ENCODE measurements at regions not wholly inside any gene's neighbourhood (a gene's known extent, or its start where the extent isn't known, plus 50 kb on each side); places are given as distances from the start of the nearest gene placed in this dataset.

DNA sequence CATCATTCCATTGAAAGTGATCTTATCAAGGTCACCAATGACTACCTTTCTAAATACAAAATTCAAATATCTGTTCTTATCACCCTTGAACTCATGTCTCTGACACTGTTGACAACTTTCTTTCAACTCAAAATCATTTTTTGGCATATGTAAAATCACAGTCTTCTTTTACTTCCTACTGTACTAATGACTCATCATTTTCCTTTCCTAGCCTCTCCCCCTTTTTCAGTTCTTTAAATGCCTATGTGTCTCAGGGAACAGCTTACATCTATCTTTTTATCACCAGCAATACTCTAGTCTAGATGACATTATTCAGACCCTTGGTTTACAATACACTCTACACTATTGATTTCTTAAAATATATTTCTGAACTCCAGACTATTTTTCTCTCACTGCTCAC, 2220.7 kb upstream of the RAG2 start:
- no peak overlapping the region for H2AFZ ChIP-seq (ENCODE audit: low read depth, low read length)
- H3K4me1 ChIP-seq (ENCODE audit: insufficient read depth, low read length), result no peaks in the 10 kb centered on the region
- no peak for FAIRE-seq
- no peak overlapping the region for H3K27ac ChIP-seq (ENCODE audit: low read depth, low read length)
- peak; percentile 15 for DNase-seq (ENCODE audit: low read depth)
- Mint-ChIP-seq H3K4me1 (ENCODE audit: low read depth, unreplicated experiment) (peaks cover 13% of the 10 kb centered on the region), H3K27me3 (ENCODE audit: low read depth, unreplicated experiment) (no peaks in the 10 kb centered on the region), H3K9me3 (ENCODE audit: unreplicated experiment) (no peaks in the 10 kb centered on the region), H3K36me3 (ENCODE audit: low read depth, unreplicated experiment) (no peaks in the 10 kb centered on the region), H3K4me3 (ENCODE audit: unreplicated experiment) (no peak overlapping the region), H3K27ac (ENCODE audit: unreplicated experiment) (peak overlapping the region; percentile 4)
- no peak overlapping the region for H3K9ac ChIP-seq (ENCODE audit: low read length)
- no peak for TF ChIP-seq EZH2 (IDR thresholded peaks at IDR 0.05; ENCODE audit: insufficient read depth, low read length)
- TF ChIP-seq, protein P1, sequence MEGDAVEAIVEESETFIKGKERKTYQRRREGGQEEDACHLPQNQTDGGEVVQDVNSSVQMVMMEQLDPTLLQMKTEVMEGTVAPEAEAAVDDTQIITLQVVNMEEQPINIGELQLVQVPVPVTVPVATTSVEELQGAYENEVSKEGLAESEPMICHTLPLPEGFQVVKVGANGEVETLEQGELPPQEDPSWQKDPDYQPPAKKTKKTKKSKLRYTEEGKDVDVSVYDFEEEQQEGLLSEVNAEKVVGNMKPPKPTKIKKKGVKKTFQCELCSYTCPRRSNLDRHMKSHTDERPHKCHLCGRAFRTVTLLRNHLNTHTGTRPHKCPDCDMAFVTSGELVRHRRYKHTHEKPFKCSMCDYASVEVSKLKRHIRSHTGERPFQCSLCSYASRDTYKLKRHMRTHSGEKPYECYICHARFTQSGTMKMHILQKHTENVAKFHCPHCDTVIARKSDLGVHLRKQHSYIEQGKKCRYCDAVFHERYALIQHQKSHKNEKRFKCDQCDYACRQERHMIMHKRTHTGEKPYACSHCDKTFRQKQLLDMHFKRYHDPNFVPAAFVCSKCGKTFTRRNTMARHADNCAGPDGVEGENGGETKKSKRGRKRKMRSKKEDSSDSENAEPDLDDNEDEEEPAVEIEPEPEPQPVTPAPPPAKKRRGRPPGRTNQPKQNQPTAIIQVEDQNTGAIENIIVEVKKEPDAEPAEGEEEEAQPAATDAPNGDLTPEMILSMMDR (IDR thresholded peaks at IDR 0.05; ENCODE audit: insufficient read depth, low read depth, low read length), result no peak
- H3K36me3 ChIP-seq (ENCODE audit: insufficient read depth, low read length), result no peaks in the 10 kb centered on the region
- H3K27me3 ChIP-seq (ENCODE audit: insufficient read depth, low read length), result no peaks in the 10 kb centered on the region
- no peaks in the 10 kb centered on the region for H3K79me2 ChIP-seq (ENCODE audit: insufficient read depth, low read length)
- no peak overlapping the region for H3K4me2 ChIP-seq (ENCODE audit: low read length)
- no peaks in the 10 kb centered on the region for H4K20me1 ChIP-seq (ENCODE audit: insufficient read depth, low read length)
- H3K4me3 ChIP-seq (ENCODE audit: insufficient read depth, low read depth, low read length), result no peak overlapping the region
- H3K9me3 ChIP-seq (ENCODE audit: insufficient read depth, low read depth, low read length), result no peaks in the 10 kb centered on the region

DNA sequence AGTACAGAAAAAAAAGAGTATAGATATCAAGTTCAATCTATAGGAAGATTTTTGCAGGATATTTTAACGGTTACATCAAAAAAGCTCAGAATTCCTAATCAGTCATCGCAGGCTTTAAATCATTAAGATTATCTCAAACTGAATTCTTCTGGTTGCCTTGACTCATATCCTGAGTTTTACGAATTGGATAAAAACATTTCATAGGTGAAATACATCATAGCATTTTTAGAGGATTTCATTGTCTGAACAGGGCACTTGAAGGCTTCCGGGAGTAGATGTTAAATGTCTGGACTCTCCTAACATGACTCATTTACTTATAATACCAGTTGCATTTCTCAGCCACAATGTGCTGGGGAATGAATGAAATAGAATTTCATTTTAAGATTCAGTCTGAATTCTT, 2216.6 kb upstream of the RAG2 start:
- H3K27ac Mint-ChIP-seq (ENCODE audit: unreplicated experiment), result no peak overlapping the region
- no peaks in the 10 kb centered on the region for H3K36me3 ChIP-seq (ENCODE audit: insufficient read depth, low read length)
- H3K4me2 ChIP-seq (ENCODE audit: low read length), result peak overlapping the region; percentile 29
- H3K27me3 Mint-ChIP-seq (ENCODE audit: low read depth, unreplicated experiment), result no peaks in the 10 kb centered on the region
- no peaks in the 10 kb centered on the region for H4K20me1 ChIP-seq (ENCODE audit: insufficient read depth, low read length)
- H3K9me3 Mint-ChIP-seq (ENCODE audit: unreplicated experiment), result peaks cover 6% of the 10 kb centered on the region
- peaks cover 13% of the 10 kb centered on the region for H3K4me1 Mint-ChIP-seq (ENCODE audit: low read depth, unreplicated experiment)
- H2AFZ ChIP-seq (ENCODE audit: low read depth, low read length), result no peak overlapping the region
- FAIRE-seq, result no peak
- H3K9me3 ChIP-seq (ENCODE audit: insufficient read depth, low read depth, low read length), result no peaks in the 10 kb centered on the region
- peak overlapping the region; percentile 19 for H3K9ac ChIP-seq (ENCODE audit: low read length)
- H3K79me2 ChIP-seq (ENCODE audit: insufficient read depth, low read length), result no peaks in the 10 kb centered on the region
- TF ChIP-seq EZH2 (IDR thresholded peaks at IDR 0.05; ENCODE audit: insufficient read depth, low read length), result no peak
- TF ChIP-seq, protein P1 (IDR thresholded peaks at IDR 0.05; ENCODE audit: insufficient read depth, low read depth, low read length), result no peak
- no peaks in the 10 kb centered on the region for H3K36me3 Mint-ChIP-seq (ENCODE audit: low read depth, unreplicated experiment)
- H3K4me1 ChIP-seq (ENCODE audit: insufficient read depth, low read length), result no peaks in the 10 kb centered on the region
- H3K27ac ChIP-seq (ENCODE audit: low read depth, low read length), result peak overlapping the region; percentile 67
- no peaks in the 10 kb centered on the region for H3K27me3 ChIP-seq (ENCODE audit: insufficient read depth, low read length)
- no peak overlapping the region for H3K4me3 Mint-ChIP-seq (ENCODE audit: unreplicated experiment)
- DNase-seq (ENCODE audit: low read depth), result peak; percentile 89
- no peak overlapping the region for H3K4me3 ChIP-seq (ENCODE audit: insufficient read depth, low read depth, low read length)

DNA sequence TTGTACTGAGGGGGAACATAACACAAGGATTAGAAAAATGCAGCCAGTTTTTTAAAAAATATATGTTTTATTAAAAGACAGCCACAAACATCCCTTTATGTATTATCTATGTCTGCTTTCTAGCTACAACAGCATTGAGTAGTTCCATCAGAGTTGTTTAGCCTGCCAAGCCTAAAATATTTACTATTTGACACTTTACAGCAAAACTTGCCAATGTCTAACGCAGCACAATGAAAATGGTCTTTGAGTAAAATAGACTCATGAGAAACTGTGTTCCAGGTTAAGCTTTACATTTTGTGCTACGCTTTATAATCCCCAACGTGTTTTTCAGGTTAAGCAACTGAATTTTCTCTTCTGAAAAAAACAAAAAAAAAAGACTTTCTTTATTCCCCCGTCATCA, 2211.5 kb upstream of the RAG2 start:
- Histone ChIP-seq H2AFZ (ENCODE audit: low read depth, low read length) (no peak overlapping the region), H3K27me3 (ENCODE audit: insufficient read depth, low read length) (no peaks in the 10 kb centered on the region), H3K9me3 (ENCODE audit: insufficient read depth, low read depth, low read length) (no peaks in the 10 kb centered on the region), H3K4me1 (ENCODE audit: insufficient read depth, low read length) (no peaks in the 10 kb centered on the region), H3K79me2 (ENCODE audit: insufficient read depth, low read length) (no peaks in the 10 kb centered on the region), H3K4me2 (ENCODE audit: low read length) (no peak overlapping the region), H4K20me1 (ENCODE audit: insufficient read depth, low read length) (no peaks in the 10 kb centered on the region), H3K27ac (ENCODE audit: low read depth, low read length) (no peak overlapping the region), H3K4me3 (ENCODE audit: insufficient read depth, low read depth, low read length) (no peak overlapping the region), H3K36me3 (ENCODE audit: insufficient read depth, low read length) (no peaks in the 10 kb centered on the region), H3K9ac (ENCODE audit: low read length) (no peak overlapping the region)
- Mint-ChIP-seq H3K27ac (ENCODE audit: unreplicated experiment) (no peak overlapping the region), H3K36me3 (ENCODE audit: low read depth, unreplicated experiment) (no peaks in the 10 kb centered on the region), H3K4me3 (ENCODE audit: unreplicated experiment) (no peak overlapping the region), H3K27me3 (ENCODE audit: low read depth, unreplicated experiment) (no peaks in the 10 kb centered on the region), H3K4me1 (ENCODE audit: low read depth, unreplicated experiment) (peaks cover 2% of the 10 kb centered on the region), H3K9me3 (ENCODE audit: unreplicated experiment) (peaks cover 6% of the 10 kb centered on the region)
- DNase-seq (ENCODE audit: low read depth) (no peak), FAIRE-seq (no peak)
- TF ChIP-seq, protein P1 (IDR thresholded peaks at IDR 0.05; ENCODE audit: insufficient read depth, low read depth, low read length), result no peak
- TF ChIP-seq EZH2 (IDR thresholded peaks at IDR 0.05; ENCODE audit: insufficient read depth, low read length), result no peak
